ENCODE measurements at regions not wholly inside any gene's neighbourhood (a gene's known extent, or its start where the extent isn't known, plus 50 kb on each side); places are given as distances from the start of the nearest gene placed in this dataset.

- no peak for TF ChIP-seq BCL11B (tag by site-specific recombination; IDR thresholded peaks at IDR 0.05; ENCODE audit: low read depth)
- TF ChIP-seq ZNF585B (tag by site-specific recombination; IDR thresholded peaks at IDR 0.05): no peak
- TF ChIP-seq ZNF580 (tag by site-specific recombination; IDR thresholded peaks at IDR 0.05): no peak
- TF ChIP-seq KLF17 (tag by site-specific recombination; IDR thresholded peaks at IDR 0.05): no peak
- no peak for TF ChIP-seq KLF10 (tag by site-specific recombination; IDR thresholded peaks at IDR 0.05)
- no peak for TF ChIP-seq ZNF366 (tag by site-specific recombination; conservative IDR thresholded peaks at IDR 0.05)
- no peak for TF ChIP-seq CTCF (tag by site-specific recombination; IDR thresholded peaks at IDR 0.05)
- no peak for TF ChIP-seq ZBTB7A (tag by site-specific recombination; IDR thresholded peaks at IDR 0.05; ENCODE audit: low read depth)
- no peak for TF ChIP-seq ZNF768 (tag by site-specific recombination; IDR thresholded peaks at IDR 0.05)
Measured at GRCh38 chr13:54611390-54611789, 1582.8 kb downstream of the OLFM4 start.
